ENCODE measurements at regions not wholly inside any gene's neighbourhood (a gene's known extent, or its start where the extent isn't known, plus 50 kb on each side); places are given as distances from the start of the nearest gene placed in this dataset.

DNA sequence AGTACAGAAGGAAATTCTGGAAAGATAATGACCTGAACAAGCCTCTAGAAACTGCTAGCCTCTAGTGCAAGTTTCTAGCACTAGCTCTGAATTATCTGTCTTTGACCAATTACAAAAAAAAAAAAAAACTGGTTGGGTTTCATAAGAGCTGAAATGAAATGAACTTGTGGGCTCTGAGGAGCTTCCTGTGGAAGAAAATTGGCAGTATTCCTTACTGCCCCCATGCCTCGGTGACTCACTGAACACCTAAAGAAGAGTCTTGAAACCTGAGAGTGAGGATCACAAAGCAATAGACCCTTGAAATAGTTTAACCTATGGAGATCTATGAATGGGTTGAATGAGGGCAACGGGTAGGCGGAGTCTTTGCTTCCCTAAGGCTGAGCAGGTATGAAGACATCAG, 263.6 kb upstream of the RASA1 start:
- no peak overlapping the region for H3K4me3 ChIP-seq (replicated peaks in 1 of 4; ENCODE audit: control extremely low read depth in 1 of 4, insufficient read depth in 1 of 4, low read depth in 3 of 4, low read length in 4 of 4)
- H3K4me1 ChIP-seq (ENCODE audit: control insufficient read depth, extremely low read depth, insufficient read depth, low read length), result no peaks in the 10 kb centered on the region
- H3K27me3 ChIP-seq (ENCODE audit: control insufficient read depth, insufficient read depth, low read length), result no peaks in the 10 kb centered on the region
- DNase-seq (ENCODE audit: low read depth in 2 of 2), result peak in 1 of 2 donors; percentile 73
- no peaks in the 10 kb centered on the region for H4K20me1 ChIP-seq (ENCODE audit: control insufficient read depth, extremely low read depth, insufficient read depth, low read length)
- no peak for TF ChIP-seq EZH2 (IDR thresholded peaks at IDR 0.05; ENCODE audit: low read length, missing control alignments)
- TF ChIP-seq, protein P1, sequence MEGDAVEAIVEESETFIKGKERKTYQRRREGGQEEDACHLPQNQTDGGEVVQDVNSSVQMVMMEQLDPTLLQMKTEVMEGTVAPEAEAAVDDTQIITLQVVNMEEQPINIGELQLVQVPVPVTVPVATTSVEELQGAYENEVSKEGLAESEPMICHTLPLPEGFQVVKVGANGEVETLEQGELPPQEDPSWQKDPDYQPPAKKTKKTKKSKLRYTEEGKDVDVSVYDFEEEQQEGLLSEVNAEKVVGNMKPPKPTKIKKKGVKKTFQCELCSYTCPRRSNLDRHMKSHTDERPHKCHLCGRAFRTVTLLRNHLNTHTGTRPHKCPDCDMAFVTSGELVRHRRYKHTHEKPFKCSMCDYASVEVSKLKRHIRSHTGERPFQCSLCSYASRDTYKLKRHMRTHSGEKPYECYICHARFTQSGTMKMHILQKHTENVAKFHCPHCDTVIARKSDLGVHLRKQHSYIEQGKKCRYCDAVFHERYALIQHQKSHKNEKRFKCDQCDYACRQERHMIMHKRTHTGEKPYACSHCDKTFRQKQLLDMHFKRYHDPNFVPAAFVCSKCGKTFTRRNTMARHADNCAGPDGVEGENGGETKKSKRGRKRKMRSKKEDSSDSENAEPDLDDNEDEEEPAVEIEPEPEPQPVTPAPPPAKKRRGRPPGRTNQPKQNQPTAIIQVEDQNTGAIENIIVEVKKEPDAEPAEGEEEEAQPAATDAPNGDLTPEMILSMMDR (conservative IDR thresholded peaks at IDR 0.05 in 1 of 2, IDR thresholded peaks at IDR 0.05 in 1 of 2; ENCODE audit: low read depth in 1 of 2, low read length in 2 of 2), result no peak
- no peak overlapping the region for H3K9ac ChIP-seq (ENCODE audit: insufficient read depth, low read length)
- H3K36me3 ChIP-seq (ENCODE audit: control insufficient read depth, insufficient read depth, low read length), result no peaks in the 10 kb centered on the region
- H3K27ac ChIP-seq (ENCODE audit: insufficient read depth, low read length), result no peak overlapping the region
- H2AFZ ChIP-seq (ENCODE audit: low read length), result no peak overlapping the region
- no peaks in the 10 kb centered on the region for H3K9me3 ChIP-seq (ENCODE audit: control insufficient read depth, insufficient read depth, low read depth, low read length)
- H3K79me2 ChIP-seq (ENCODE audit: control insufficient read depth, insufficient read depth, low read length), result no peaks in the 10 kb centered on the region
- H3K4me2 ChIP-seq (ENCODE audit: extremely low read depth, insufficient read depth, low read length), result no peak overlapping the region

DNA sequence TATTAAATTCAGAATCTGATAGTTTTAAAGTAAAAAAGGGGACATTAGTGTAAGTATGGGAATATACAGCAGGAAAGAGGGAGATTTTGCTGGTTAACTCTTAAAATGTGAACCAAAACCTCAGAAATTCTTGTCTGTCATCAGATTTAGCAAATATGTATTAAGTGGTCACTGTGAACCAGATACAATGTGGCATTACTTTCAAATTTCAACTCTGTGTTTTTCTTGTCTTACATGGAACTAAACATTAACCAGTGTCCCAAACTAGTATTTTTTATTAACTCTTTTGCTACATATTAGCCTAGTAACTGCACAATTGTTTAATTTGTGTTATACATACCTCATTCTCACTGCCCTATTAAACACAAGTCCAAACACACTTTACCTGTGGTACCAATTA, 259.9 kb upstream of the RASA1 start:
- Histone ChIP-seq H3K79me2 (ENCODE audit: control insufficient read depth, insufficient read depth, low read length) (no peaks in the 10 kb centered on the region), H3K9me3 (ENCODE audit: control insufficient read depth, insufficient read depth, low read depth, low read length) (no peaks in the 10 kb centered on the region), H3K27ac (ENCODE audit: insufficient read depth, low read length) (no peak overlapping the region), H3K27me3 (ENCODE audit: control insufficient read depth, insufficient read depth, low read length) (no peaks in the 10 kb centered on the region), H3K9ac (ENCODE audit: insufficient read depth, low read length) (no peak overlapping the region), H3K4me3 (replicated peaks in 1 of 4; ENCODE audit: control extremely low read depth in 1 of 4, insufficient read depth in 1 of 4, low read depth in 3 of 4, low read length in 4 of 4) (no peak overlapping the region), H3K4me1 (ENCODE audit: control insufficient read depth, extremely low read depth, insufficient read depth, low read length) (no peaks in the 10 kb centered on the region), H2AFZ (ENCODE audit: low read length) (no peak overlapping the region), H3K36me3 (ENCODE audit: control insufficient read depth, insufficient read depth, low read length) (no peaks in the 10 kb centered on the region), H4K20me1 (ENCODE audit: control insufficient read depth, extremely low read depth, insufficient read depth, low read length) (no peaks in the 10 kb centered on the region), H3K4me2 (ENCODE audit: extremely low read depth, insufficient read depth, low read length) (no peak overlapping the region)
- TF ChIP-seq, protein P1 (conservative IDR thresholded peaks at IDR 0.05 in 1 of 2, IDR thresholded peaks at IDR 0.05 in 1 of 2; ENCODE audit: low read depth in 1 of 2, low read length in 2 of 2), result no peak
- DNase-seq (ENCODE audit: low read depth in 2 of 2), result no peak

DNA sequence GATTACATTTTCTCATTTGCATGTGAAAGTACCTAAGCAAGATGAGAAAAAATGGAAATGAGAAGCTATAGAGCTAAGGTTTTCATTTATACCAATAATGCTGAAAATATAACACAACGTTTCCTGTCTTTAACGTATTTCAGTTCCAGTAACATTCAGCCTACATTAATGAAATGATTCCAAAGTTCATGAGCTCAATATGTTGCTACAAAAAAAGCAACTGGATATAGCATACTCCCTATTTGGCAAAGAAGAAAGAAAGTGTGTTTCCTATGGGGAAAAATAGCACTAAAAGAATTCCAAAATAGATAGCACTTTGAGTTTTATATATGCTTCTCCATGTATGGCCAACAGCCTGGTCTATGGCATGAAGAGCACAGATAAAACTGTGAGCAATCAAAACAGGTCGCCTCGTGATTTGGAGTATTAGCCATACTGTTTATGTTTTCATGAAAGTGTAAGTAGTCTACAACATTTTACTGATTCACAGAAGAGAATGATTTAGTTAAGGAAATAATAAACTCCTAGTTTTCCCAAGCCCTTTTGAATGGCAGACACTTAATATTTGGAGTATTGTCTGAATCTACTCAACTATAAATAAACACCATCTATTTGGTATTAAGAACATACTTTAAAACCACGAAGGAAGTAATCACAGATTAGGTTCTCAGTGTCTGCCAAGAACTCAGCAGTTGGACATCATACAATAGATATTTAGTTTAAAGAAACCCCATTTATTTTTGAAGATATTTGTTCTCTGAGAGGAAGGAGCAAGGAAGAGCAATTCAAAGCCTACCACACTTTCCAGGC, 258.7 kb upstream of the RASA1 start:
- H3K27me3 ChIP-seq (ENCODE audit: control insufficient read depth, insufficient read depth, low read length), result no peaks in the 10 kb centered on the region
- H3K4me2 ChIP-seq (ENCODE audit: extremely low read depth, insufficient read depth, low read length), result no peak overlapping the region
- H4K20me1 ChIP-seq (ENCODE audit: control insufficient read depth, extremely low read depth, insufficient read depth, low read length), result no peaks in the 10 kb centered on the region
- H3K9ac ChIP-seq (ENCODE audit: insufficient read depth, low read length), result no peak overlapping the region
- no peaks in the 10 kb centered on the region for H3K9me3 ChIP-seq (ENCODE audit: control insufficient read depth, insufficient read depth, low read depth, low read length)
- H3K27ac ChIP-seq (ENCODE audit: insufficient read depth, low read length), result no peak overlapping the region
- no peak overlapping the region for H3K4me3 ChIP-seq (replicated peaks in 1 of 4; ENCODE audit: control extremely low read depth in 1 of 4, insufficient read depth in 1 of 4, low read depth in 3 of 4, low read length in 4 of 4)
- DNase-seq (ENCODE audit: low read depth in 2 of 2), result peak; percentile 56 to 69
- no peaks in the 10 kb centered on the region for H3K79me2 ChIP-seq (ENCODE audit: control insufficient read depth, insufficient read depth, low read length)
- TF ChIP-seq, protein P1 (conservative IDR thresholded peaks at IDR 0.05 in 1 of 2, IDR thresholded peaks at IDR 0.05 in 1 of 2; ENCODE audit: low read depth in 1 of 2, low read length in 2 of 2), result no peak
- TF ChIP-seq EZH2 (IDR thresholded peaks at IDR 0.05; ENCODE audit: low read length, missing control alignments), result no peak
- H3K4me1 ChIP-seq (ENCODE audit: control insufficient read depth, extremely low read depth, insufficient read depth, low read length), result no peaks in the 10 kb centered on the region
- H2AFZ ChIP-seq (ENCODE audit: low read length), result peak overlapping the region; percentile 33
- no peaks in the 10 kb centered on the region for H3K36me3 ChIP-seq (ENCODE audit: control insufficient read depth, insufficient read depth, low read length)
